GM18858 (cell line): ENCODE measurements at regions not wholly inside any gene's neighbourhood (a gene's known extent, or its start where the extent isn't known, plus 50 kb on each side); places are given as distances from the start of the nearest gene placed in this dataset.

Experiments
- ATAC-seq: cut with Tn5 transposase; IDR thresholded peaks from one replicate; pipeline ENCODE4 v1.9.1; 2021; ENCODE audit not compliant: unreplicated experiment

GRCh38 chr2:150110548-150110947 is 376.9 kb downstream of the RND3 start:
- ATAC-seq = no peak

- ATAC-seq = no peak
Observed at GRCh38 chr2:150109912-150110311, 377.6 kb downstream of the RND3 start.

GRCh38 chr2:150109028-150109427 is 378.4 kb downstream of the RND3 start:
- no peak for ATAC-seq

GRCh38 chr2:150107816-150108215 is 379.7 kb downstream of the RND3 start:
- no peak for ATAC-seq

- no peak for ATAC-seq
Observed at GRCh38 chr2:150107170-150107569, 380.3 kb downstream of the RND3 start.

GRCh38 chr2:150101947-150102346 is 385.5 kb downstream of the RND3 start:
- no peak for ATAC-seq

- no peak for ATAC-seq
Observed at GRCh38 chr2:150100834-150101233, 386.6 kb downstream of the RND3 start.

- no peak for ATAC-seq
Observed at GRCh38 chr2:150100336-150100735, 387.1 kb downstream of the RND3 start.

GRCh38 chr2:150099805-150100204 is 387.7 kb downstream of the RND3 start:
- no peak for ATAC-seq

- ATAC-seq = no peak
Observed at GRCh38 chr2:150097901-150098531, 389.5 kb downstream of the RND3 start.

- no peak for ATAC-seq
Observed at GRCh38 chr2:150097402-150097801, 390.1 kb downstream of the RND3 start.

GRCh38 chr2:150095361-150096095 is 391.9 kb downstream of the RND3 start:
- ATAC-seq = no peak

GRCh38 chr2:150091846-150092245 is 395.6 kb downstream of the RND3 start:
- ATAC-seq = no peak

- no peak for ATAC-seq
Observed at GRCh38 chr2:150090031-150090430, 397.4 kb downstream of the RND3 start.

- ATAC-seq = no peak
Observed at GRCh38 chr2:150088538-150088937, 398.9 kb downstream of the RND3 start.

- no peak for ATAC-seq
Observed at GRCh38 chr2:150085478-150085877, 402.0 kb downstream of the RND3 start.

GRCh38 chr2:150081775-150082481 is 405.5 kb downstream of the RND3 start:
- no peak for ATAC-seq

GRCh38 chr2:150076281-150076680 is 411.2 kb downstream of the RND3 start:
- ATAC-seq = no peak

GRCh38 chr2:150075831-150076230 is 411.6 kb downstream of the RND3 start:
- no peak for ATAC-seq

- no peak for ATAC-seq
Observed at GRCh38 chr2:150066490-150066889, 421.0 kb downstream of the RND3 start.

GRCh38 chr2:150063931-150064548 is 423.4 kb downstream of the RND3 start:
- no peak for ATAC-seq

GRCh38 chr2:150063432-150063889 is 424.0 kb downstream of the RND3 start:
- ATAC-seq = no peak
